Smooth muscle cell (in vitro differentiated cells): ENCODE measurements at regions not wholly inside any gene's neighbourhood (a gene's known extent, or its start where the extent isn't known, plus 50 kb on each side); places are given as distances from the start of the nearest gene placed in this dataset.

Experiments used
- DNase-seq: peaks from one replicate; lab custom pipeline; 2025; ENCODE audit not compliant: unreplicated experiment; lab: John Stamatoyannopoulos, UW
- H2AFZ ChIP-seq: fragments of 200-600 bp; sonication (generic); 2 replicates; pipeline ENCODE4 v1.6.0; 2016; ENCODE audit warnings: antibody characterized with exemption, low read depth, mild to moderate bottlenecking
- H3F3A ChIP-seq: fragments of 200-600 bp; sonication (generic); 2 replicates; pipeline ENCODE4 v1.6.0; 2017; ENCODE audit warnings: antibody characterized with exemption, low read depth
- H3K27ac ChIP-seq: fragments of 200-600 bp; sonication (generic); 2 replicates; pipeline ENCODE4 v1.5.1; 2016; ENCODE audit warnings: low read depth, mild to moderate bottlenecking
- H3K27me3 ChIP-seq: fragments of 200-600 bp; sonication (generic); 2 replicates; pipeline ENCODE4 v1.6.1; 2016; ENCODE audit warnings: low read depth, mild to moderate bottlenecking
- H3K36me3 ChIP-seq: fragments of 200-600 bp; sonication (generic); 2 replicates; pipeline ENCODE4 v1.5.1; 2016; ENCODE audit warnings: low read depth
- H3K4me1 ChIP-seq: fragments of 200-600 bp; sonication (generic); 2 replicates; pipeline ENCODE4 v1.5.1; 2016; ENCODE audit warnings: low read depth
- H3K4me2 ChIP-seq: fragments of 200-600 bp; sonication (generic); 2 replicates; pipeline ENCODE4 v1.6.0; 2016; ENCODE audit warnings: mild to moderate bottlenecking
- H3K4me3 ChIP-seq: fragments of 200-600 bp; sonication (generic); 2 replicates; pipeline ENCODE4 v1.5.1; 2016; ENCODE audit warnings: mild to moderate bottlenecking
- H3K79me2 ChIP-seq: fragments of 200-600 bp; sonication (generic); 2 replicates; pipeline ENCODE4 v1.6.0; 2016; ENCODE audit warnings: low read depth, mild to moderate bottlenecking
- H3K9ac ChIP-seq: fragments of 200-600 bp; sonication (generic); 2 replicates; pipeline ENCODE4 v1.6.0; 2016; ENCODE audit warnings: low read depth
- H3K9me3 ChIP-seq: fragments of 200-600 bp; sonication (generic); replicated peaks from 2 replicates; pipeline ENCODE4 v1.5.1; 2016; ENCODE audit warnings: low read depth
- H4K20me1 ChIP-seq: fragments of 200-600 bp; sonication (generic); 2 replicates; pipeline ENCODE4 v1.6.0; 2016; ENCODE audit warnings: low read depth
- WGBS: methylation state at CpG from one replicate; pipeline ENCODE4 v1.1.7; 2016; ENCODE audit warnings: low lambda C conversion rate; 5-methylcytosine and 5-hydroxymethylcytosine counted together
- TF ChIP-seq, protein P1 (sequence below): fragments of 200-600 bp; sonication (generic); IDR thresholded peaks from 2 replicates; pipeline ENCODE4 v1.5.1; 2017; ENCODE audit warnings: borderline replicate concordance, mild to moderate bottlenecking, antibody characterized with exemption; ENCODE audit not compliant: insufficient read depth, poor library complexity, severe bottlenecking

DNA sequence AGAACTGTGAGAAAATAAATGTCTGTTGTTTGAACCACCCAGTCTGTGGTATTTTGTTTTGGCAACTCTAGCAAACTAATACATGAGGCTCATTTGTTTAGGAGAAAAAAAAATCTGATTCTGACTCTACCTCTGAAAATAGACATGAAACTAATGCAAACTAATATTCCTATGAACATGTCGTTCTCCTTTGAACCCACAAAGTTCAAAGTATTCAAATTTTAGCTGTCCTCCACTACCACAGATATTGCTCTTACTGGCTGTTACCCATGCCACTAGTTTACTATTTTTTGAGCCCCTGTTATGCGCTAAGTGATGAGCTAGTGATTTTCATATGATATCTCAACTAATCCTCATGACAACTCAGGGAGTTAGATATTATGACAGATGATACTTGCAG, 58.8 kb upstream of the ZNF804B start:
- no peak overlapping the region for H3K9ac ChIP-seq
- TF ChIP-seq, protein P1, sequence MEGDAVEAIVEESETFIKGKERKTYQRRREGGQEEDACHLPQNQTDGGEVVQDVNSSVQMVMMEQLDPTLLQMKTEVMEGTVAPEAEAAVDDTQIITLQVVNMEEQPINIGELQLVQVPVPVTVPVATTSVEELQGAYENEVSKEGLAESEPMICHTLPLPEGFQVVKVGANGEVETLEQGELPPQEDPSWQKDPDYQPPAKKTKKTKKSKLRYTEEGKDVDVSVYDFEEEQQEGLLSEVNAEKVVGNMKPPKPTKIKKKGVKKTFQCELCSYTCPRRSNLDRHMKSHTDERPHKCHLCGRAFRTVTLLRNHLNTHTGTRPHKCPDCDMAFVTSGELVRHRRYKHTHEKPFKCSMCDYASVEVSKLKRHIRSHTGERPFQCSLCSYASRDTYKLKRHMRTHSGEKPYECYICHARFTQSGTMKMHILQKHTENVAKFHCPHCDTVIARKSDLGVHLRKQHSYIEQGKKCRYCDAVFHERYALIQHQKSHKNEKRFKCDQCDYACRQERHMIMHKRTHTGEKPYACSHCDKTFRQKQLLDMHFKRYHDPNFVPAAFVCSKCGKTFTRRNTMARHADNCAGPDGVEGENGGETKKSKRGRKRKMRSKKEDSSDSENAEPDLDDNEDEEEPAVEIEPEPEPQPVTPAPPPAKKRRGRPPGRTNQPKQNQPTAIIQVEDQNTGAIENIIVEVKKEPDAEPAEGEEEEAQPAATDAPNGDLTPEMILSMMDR: no peak
- H2AFZ ChIP-seq: no peak overlapping the region
- 88% methylated on average over 2 of the region's 2 CpGs for WGBS
- H3K36me3 ChIP-seq: no peaks in the 10 kb centered on the region
- DNase-seq: no peak
- no peak overlapping the region for H3K27ac ChIP-seq
- no peaks in the 10 kb centered on the region for H3K27me3 ChIP-seq
- no peak overlapping the region for H3K4me2 ChIP-seq
- H3K4me3 ChIP-seq: no peak overlapping the region
- no peaks in the 10 kb centered on the region for H4K20me1 ChIP-seq
- no peaks in the 10 kb centered on the region for H3K9me3 ChIP-seq
- no peaks in the 10 kb centered on the region for H3K4me1 ChIP-seq
- no peaks in the 10 kb centered on the region for H3K79me2 ChIP-seq
- H3F3A ChIP-seq: no peaks in the 10 kb centered on the region

DNA sequence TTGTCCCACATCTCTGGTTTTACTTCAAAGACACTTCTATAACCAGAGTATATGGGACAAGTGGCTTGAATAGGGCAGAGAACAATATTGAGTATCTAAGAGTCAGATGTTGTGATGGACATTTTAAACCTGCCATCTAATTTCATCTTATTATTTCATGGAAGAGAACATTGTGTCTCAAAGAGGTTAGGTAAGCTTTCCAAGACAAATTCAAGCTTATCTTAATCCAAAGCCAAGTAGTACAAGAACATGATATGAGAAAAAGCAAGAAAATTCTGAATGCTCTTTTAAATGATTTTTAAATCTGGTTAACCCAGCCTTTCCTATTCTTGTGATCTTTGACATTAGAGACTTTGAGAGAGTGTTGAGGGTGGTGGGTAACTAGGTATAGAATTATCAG, 65.3 kb upstream of the ZNF804B start:
- Histone ChIP-seq H3K4me2 (no peak overlapping the region), H3K27me3 (no peaks in the 10 kb centered on the region), H3K4me3 (no peak overlapping the region), H3K4me1 (no peaks in the 10 kb centered on the region), H2AFZ (no peak overlapping the region), H3K79me2 (no peaks in the 10 kb centered on the region), H3K9ac (no peak overlapping the region), H4K20me1 (no peaks in the 10 kb centered on the region), H3K27ac (no peak overlapping the region), H3K9me3 (no peaks in the 10 kb centered on the region), H3K36me3 (no peaks in the 10 kb centered on the region), H3F3A (no peaks in the 10 kb centered on the region)
- TF ChIP-seq, protein P1: no peak
- DNase-seq: no peak

- Histone ChIP-seq H3K9me3 (no peaks in the 10 kb centered on the region), H3F3A (no peaks in the 10 kb centered on the region), H3K4me1 (no peaks in the 10 kb centered on the region), H3K36me3 (no peaks in the 10 kb centered on the region), H3K4me3 (no peak overlapping the region), H2AFZ (no peak overlapping the region), H3K79me2 (no peaks in the 10 kb centered on the region), H3K9ac (no peak overlapping the region), H3K4me2 (no peak overlapping the region), H4K20me1 (no peaks in the 10 kb centered on the region), H3K27ac (no peak overlapping the region), H3K27me3 (no peaks in the 10 kb centered on the region)
- DNase-seq: no peak
- TF ChIP-seq, protein P1: no peak
Observed at GRCh38 chr7:88693131-88693530, 66.4 kb upstream of the ZNF804B start.

GRCh38 chr7:88692493-88692892, 67.0 kb upstream of the ZNF804B start:
- H3K9ac ChIP-seq: no peak overlapping the region
- no peaks in the 10 kb centered on the region for H3K79me2 ChIP-seq
- TF ChIP-seq, protein P1: no peak
- no peaks in the 10 kb centered on the region for H4K20me1 ChIP-seq
- H3K9me3 ChIP-seq: no peaks in the 10 kb centered on the region
- no peak for DNase-seq
- H3K27me3 ChIP-seq: no peaks in the 10 kb centered on the region
- H3K27ac ChIP-seq: no peak overlapping the region
- no peak overlapping the region for H2AFZ ChIP-seq
- no peak overlapping the region for H3K4me2 ChIP-seq
- no peak overlapping the region for H3K4me3 ChIP-seq
- H3F3A ChIP-seq: no peaks in the 10 kb centered on the region
- no peaks in the 10 kb centered on the region for H3K4me1 ChIP-seq
- no peaks in the 10 kb centered on the region for H3K36me3 ChIP-seq
